ENCODE measurements at regions not wholly inside any gene's neighbourhood (a gene's known extent, or its start where the extent isn't known, plus 50 kb on each side); places are given as distances from the start of the nearest gene placed in this dataset.

DNA sequence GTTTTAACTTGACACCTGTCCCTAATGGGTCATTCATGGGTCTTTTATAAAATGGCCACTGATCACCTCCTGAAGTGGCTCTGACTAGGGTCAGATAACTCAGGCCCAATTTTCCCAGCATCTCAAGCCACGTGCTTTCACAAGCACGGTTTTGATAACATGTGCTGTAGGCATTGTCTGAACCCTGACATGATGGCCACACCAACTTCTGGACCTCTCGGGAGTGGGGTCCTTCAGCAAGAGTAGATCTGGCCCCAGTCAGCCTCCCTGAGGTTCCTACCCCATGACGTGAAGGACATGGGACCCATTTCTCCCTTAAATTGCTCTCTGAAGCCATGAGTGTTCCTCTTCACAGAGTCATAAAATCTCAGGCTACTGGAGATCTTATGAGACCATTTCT lies 60.4 kb upstream of the CCND1 start:
- TF ChIP-seq, protein P1, sequence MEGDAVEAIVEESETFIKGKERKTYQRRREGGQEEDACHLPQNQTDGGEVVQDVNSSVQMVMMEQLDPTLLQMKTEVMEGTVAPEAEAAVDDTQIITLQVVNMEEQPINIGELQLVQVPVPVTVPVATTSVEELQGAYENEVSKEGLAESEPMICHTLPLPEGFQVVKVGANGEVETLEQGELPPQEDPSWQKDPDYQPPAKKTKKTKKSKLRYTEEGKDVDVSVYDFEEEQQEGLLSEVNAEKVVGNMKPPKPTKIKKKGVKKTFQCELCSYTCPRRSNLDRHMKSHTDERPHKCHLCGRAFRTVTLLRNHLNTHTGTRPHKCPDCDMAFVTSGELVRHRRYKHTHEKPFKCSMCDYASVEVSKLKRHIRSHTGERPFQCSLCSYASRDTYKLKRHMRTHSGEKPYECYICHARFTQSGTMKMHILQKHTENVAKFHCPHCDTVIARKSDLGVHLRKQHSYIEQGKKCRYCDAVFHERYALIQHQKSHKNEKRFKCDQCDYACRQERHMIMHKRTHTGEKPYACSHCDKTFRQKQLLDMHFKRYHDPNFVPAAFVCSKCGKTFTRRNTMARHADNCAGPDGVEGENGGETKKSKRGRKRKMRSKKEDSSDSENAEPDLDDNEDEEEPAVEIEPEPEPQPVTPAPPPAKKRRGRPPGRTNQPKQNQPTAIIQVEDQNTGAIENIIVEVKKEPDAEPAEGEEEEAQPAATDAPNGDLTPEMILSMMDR (IDR thresholded peaks at IDR 0.05), result no peak
- TF ChIP-seq ZFX (IDR thresholded peaks at IDR 0.05; ENCODE audit: borderline replicate concordance), result no peak
